Esophagus muscularis mucosa (tissue), 4 donors: ENCODE measurements at regions not wholly inside any gene's neighbourhood (a gene's known extent, or its start where the extent isn't known, plus 50 kb on each side); places are given as distances from the start of the nearest gene placed in this dataset.

ENCODE experiments used
- CTCF ChIP-seq, 3 experiments: fragments of 200-600 bp in 2 of 3; fragments of 450-650 bp in 1 of 3; sonication (generic) in 2 of 3; IDR thresholded peaks; one replicate each; pipeline ENCODE4 v1.5.1; 2017 to 2019; ENCODE audit warnings: antibody characterized with exemption in 3 of 3, mild to moderate bottlenecking in 2 of 3, moderate library complexity in 1 of 3
- EP300 ChIP-seq: sonication (generic); formaldehyde crosslinking; IDR thresholded peaks from one replicate; pipeline ENCODE4 v1.6.1; 2017; ENCODE audit warnings: antibody characterized with exemption
- POLR2A ChIP-seq: fragments of 450-650 bp; IDR thresholded peaks from one replicate; pipeline ENCODE4 v1.6.1; 2017; ENCODE audit warnings: antibody characterized with exemption, moderate library complexity, mild to moderate bottlenecking, low read depth
- POLR2AphosphoS5 ChIP-seq, 2 donors: sonication (generic); formaldehyde crosslinking; IDR thresholded peaks; one replicate each; pipeline ENCODE4 v1.6.1; 2017; ENCODE audit warnings: antibody characterized with exemption in 2 of 2

DNA sequence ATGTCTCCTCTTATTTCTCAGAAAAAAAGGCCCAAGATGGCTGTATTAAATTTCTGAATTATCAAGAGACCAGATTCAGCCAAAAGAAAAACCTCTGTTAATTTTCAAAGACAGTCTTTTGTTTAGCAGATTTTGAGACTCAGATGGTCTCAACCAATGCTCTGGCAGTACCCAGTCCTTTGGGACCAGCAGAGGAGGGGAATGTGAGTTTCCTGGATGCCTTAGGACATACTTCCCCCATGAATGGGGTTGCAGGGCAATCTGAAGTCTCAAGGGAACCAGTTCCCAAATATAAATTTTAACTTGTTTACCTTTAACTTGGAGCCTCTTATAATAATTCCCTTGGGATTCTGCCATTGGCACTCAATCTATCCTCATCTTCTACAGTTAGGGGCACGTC, 107.8 kb upstream of the ZNF521 start:
- TF ChIP-seq CTCF (IDR thresholded peaks at IDR 0.05) (no peak), POLR2AphosphoS5 (IDR thresholded peaks at IDR 0.05) (no peak), POLR2A (no peak), EP300 (no peak)
